ENCODE measurements at regions not wholly inside any gene's neighbourhood (a gene's known extent, or its start where the extent isn't known, plus 50 kb on each side); places are given as distances from the start of the nearest gene placed in this dataset.
A peak's percentile ranks its signal among the peaks of the same experiment; 100 is the strongest.
"Not testable (repeated sequence)": the region's sequence is repeated elsewhere in the genome, so short reads cannot be mapped to it uniquely, and the experiment has no call there.

GRCh38 chr12:123050913-123051312 is 70.4 kb downstream of the ARL6IP4 start:
- Histone ChIP-seq H3K4me1 (ENCODE audit: control insufficient read depth in 1 of 2, insufficient read depth in 2 of 2, low read length in 2 of 2) (no peaks in the 10 kb centered on the region), H3K9ac (ENCODE audit: low read depth in 1 of 2, low read length in 2 of 2) (no peak overlapping the region), H3K27ac (ENCODE audit: low read depth, low read length) (no peak overlapping the region), H3K4me3 (ENCODE audit: low read depth in 1 of 2, low read length in 2 of 2) (no peak overlapping the region), H3K36me3 (ENCODE audit: control insufficient read depth in 1 of 2, insufficient read depth in 2 of 2, low read length in 2 of 2) (no peaks in the 10 kb centered on the region), H3K27me3 (ENCODE audit: control insufficient read depth in 1 of 2, insufficient read depth in 2 of 2, low read length in 2 of 2) (no peaks in the 10 kb centered on the region), H3K9me3 (ENCODE audit: control insufficient read depth in 1 of 2, low read length in 2 of 2) (no peaks in the 10 kb centered on the region)

- no peak overlapping the region for H3K4me3 ChIP-seq (ENCODE audit: low read depth in 1 of 2, low read length in 2 of 2)
- no peak overlapping the region for H3K9ac ChIP-seq (ENCODE audit: low read depth in 1 of 2, low read length in 2 of 2)
- no peaks in the 10 kb centered on the region for H3K36me3 ChIP-seq (ENCODE audit: control insufficient read depth in 1 of 2, insufficient read depth in 2 of 2, low read length in 2 of 2)
- no peak overlapping the region for H3K27ac ChIP-seq (ENCODE audit: low read depth, low read length)
- no peaks in the 10 kb centered on the region for H3K4me1 ChIP-seq (ENCODE audit: control insufficient read depth in 1 of 2, insufficient read depth in 2 of 2, low read length in 2 of 2)
- H3K27me3 ChIP-seq (ENCODE audit: control insufficient read depth in 1 of 2, insufficient read depth in 2 of 2, low read length in 2 of 2): no peaks in the 10 kb centered on the region
- H3K9me3 ChIP-seq (ENCODE audit: control insufficient read depth in 1 of 2, low read length in 2 of 2): no peaks in the 10 kb centered on the region
Measured at GRCh38 chr12:123050331-123050831, 69.9 kb downstream of the ARL6IP4 start.

DNA sequence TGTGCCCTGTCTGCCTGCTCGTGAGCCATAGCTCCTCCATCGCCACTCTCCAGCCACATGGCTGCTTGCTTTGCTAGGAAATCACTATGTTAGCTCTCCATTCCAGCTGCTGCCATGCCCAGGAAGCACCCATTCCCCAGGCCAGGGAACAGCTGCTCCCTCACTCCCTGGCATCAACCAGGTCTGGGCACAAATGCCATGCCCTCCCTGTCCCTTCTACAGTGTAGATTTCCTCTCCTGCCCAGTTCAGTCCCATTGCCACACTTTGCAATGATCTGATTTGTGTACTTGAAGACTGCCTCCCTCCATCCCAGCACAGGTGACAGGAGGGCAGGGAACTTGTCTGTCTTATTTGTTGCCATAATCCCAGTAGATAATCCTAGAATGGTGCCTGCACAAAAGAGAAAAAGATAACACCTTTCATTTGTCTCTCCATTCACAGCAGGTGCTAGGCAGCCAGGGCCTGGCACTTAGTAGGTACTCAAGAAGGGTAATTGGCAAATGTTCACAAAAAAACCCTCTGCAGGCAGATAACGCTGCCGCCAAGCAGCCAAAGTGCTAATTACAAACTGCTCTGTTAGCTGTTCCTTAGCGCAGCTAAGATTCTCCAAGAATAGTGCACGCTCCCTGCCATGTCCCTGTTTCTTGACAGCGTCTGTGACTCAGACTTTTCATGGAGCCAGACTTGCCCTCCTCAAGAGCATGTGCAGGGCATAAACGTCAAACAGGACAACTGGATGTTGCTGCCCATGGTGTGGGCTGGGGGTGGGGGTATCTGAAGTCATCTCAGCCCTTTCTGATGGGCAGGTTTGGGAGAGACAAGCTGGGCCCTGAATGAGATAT is 69.1 kb downstream of the ARL6IP4 start:
- no peak overlapping the region for H3K27ac ChIP-seq (ENCODE audit: low read depth, low read length)
- H3K9ac ChIP-seq (ENCODE audit: low read depth in 1 of 2, low read length in 2 of 2): no peak overlapping the region
- no peaks in the 10 kb centered on the region for H3K9me3 ChIP-seq (ENCODE audit: control insufficient read depth in 1 of 2, low read length in 2 of 2)
- no peaks in the 10 kb centered on the region for H3K4me1 ChIP-seq (ENCODE audit: control insufficient read depth in 1 of 2, insufficient read depth in 2 of 2, low read length in 2 of 2)
- no peaks in the 10 kb centered on the region for H3K27me3 ChIP-seq (ENCODE audit: control insufficient read depth in 1 of 2, insufficient read depth in 2 of 2, low read length in 2 of 2)
- no peaks in the 10 kb centered on the region for H3K36me3 ChIP-seq (ENCODE audit: control insufficient read depth in 1 of 2, insufficient read depth in 2 of 2, low read length in 2 of 2)
- no peak overlapping the region for H3K4me3 ChIP-seq (ENCODE audit: low read depth in 1 of 2, low read length in 2 of 2)

DNA sequence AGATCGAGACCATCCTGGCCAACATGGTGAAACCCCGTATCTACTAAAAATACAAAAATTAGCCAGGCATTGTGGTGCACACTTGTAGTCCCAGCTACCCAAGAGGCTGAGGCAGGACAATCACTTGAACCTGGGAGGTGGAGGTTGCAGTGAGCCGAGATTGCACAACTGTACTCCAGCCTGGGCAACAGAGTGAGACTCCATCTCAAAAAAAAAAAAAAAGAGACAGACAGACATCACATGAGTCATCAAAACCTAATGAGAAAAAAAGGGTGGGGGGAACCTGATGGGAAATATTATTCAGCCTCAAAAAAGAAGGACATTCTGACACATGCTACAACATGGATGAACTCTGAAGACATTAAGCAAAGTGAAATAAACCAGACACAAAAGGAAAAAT is 67.4 kb downstream of the ARL6IP4 start:
- H3K9me3 ChIP-seq (ENCODE audit: control insufficient read depth in 1 of 2, low read length in 2 of 2); H3K27ac ChIP-seq (ENCODE audit: low read depth, low read length); H3K36me3 ChIP-seq (ENCODE audit: control insufficient read depth in 1 of 2, insufficient read depth in 2 of 2, low read length in 2 of 2); H3K4me3 ChIP-seq (ENCODE audit: low read depth in 1 of 2, low read length in 2 of 2); H3K27me3 ChIP-seq (ENCODE audit: control insufficient read depth in 1 of 2, insufficient read depth in 2 of 2, low read length in 2 of 2); H3K9ac ChIP-seq (ENCODE audit: low read depth in 1 of 2, low read length in 2 of 2): not testable (repeated sequence)
- peaks cover 11 to 16% of the 10 kb centered on the region in 2 donors for H3K4me1 ChIP-seq (ENCODE audit: control insufficient read depth in 1 of 2, insufficient read depth in 2 of 2, low read length in 2 of 2)

GRCh38 chr12:123047289-123047688 is 66.8 kb downstream of the ARL6IP4 start:
- H3K9me3 ChIP-seq (ENCODE audit: control insufficient read depth in 1 of 2, low read length in 2 of 2): no peaks in the 10 kb centered on the region
- H3K4me3 ChIP-seq (ENCODE audit: low read depth in 1 of 2, low read length in 2 of 2): no peak overlapping the region
- no peaks in the 10 kb centered on the region for H3K36me3 ChIP-seq (ENCODE audit: control insufficient read depth in 1 of 2, insufficient read depth in 2 of 2, low read length in 2 of 2)
- no peaks in the 10 kb centered on the region for H3K27me3 ChIP-seq (ENCODE audit: control insufficient read depth in 1 of 2, insufficient read depth in 2 of 2, low read length in 2 of 2)
- no peak overlapping the region for H3K27ac ChIP-seq (ENCODE audit: low read depth, low read length)
- peaks cover 11 to 17% of the 10 kb centered on the region in 2 donors for H3K4me1 ChIP-seq (ENCODE audit: control insufficient read depth in 1 of 2, insufficient read depth in 2 of 2, low read length in 2 of 2)
- no peak overlapping the region for H3K9ac ChIP-seq (ENCODE audit: low read depth in 1 of 2, low read length in 2 of 2)

GRCh38 chr12:123046431-123046830 is 66.0 kb downstream of the ARL6IP4 start:
- H3K4me1 ChIP-seq (ENCODE audit: control insufficient read depth in 1 of 2, insufficient read depth in 2 of 2, low read length in 2 of 2): peaks cover 11 to 22% of the 10 kb centered on the region in 2 donors
- H3K36me3 ChIP-seq (ENCODE audit: control insufficient read depth in 1 of 2, insufficient read depth in 2 of 2, low read length in 2 of 2): no peaks in the 10 kb centered on the region
- H3K27ac ChIP-seq (ENCODE audit: low read depth, low read length): no peak overlapping the region
- H3K27me3 ChIP-seq (ENCODE audit: control insufficient read depth in 1 of 2, insufficient read depth in 2 of 2, low read length in 2 of 2): no peaks in the 10 kb centered on the region
- no peak overlapping the region for H3K4me3 ChIP-seq (ENCODE audit: low read depth in 1 of 2, low read length in 2 of 2)
- no peaks in the 10 kb centered on the region for H3K9me3 ChIP-seq (ENCODE audit: control insufficient read depth in 1 of 2, low read length in 2 of 2)
- H3K9ac ChIP-seq (ENCODE audit: low read depth in 1 of 2, low read length in 2 of 2): no peak overlapping the region

DNA sequence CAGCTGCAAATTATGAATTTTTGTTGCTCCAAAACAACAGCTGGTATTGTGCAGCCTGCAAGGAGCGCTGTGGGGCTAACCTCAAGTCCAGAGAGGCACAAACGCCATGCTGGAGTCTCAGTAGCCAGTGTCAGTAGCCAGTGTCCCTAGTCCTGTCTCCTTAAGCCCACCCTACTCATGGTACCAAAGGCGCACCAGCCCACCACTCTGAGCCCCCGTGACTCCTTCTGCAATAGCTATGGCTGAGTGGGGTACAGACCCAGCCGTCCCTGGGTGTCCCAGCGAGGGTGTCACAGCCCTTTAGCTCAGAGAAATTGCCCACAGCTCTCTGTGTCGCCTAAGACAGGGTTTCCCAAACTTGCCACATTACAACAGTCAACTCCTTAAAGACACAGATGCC is 65.2 kb downstream of the ARL6IP4 start:
- no peaks in the 10 kb centered on the region for H3K36me3 ChIP-seq (ENCODE audit: control insufficient read depth in 1 of 2, insufficient read depth in 2 of 2, low read length in 2 of 2)
- no peaks in the 10 kb centered on the region for H3K27me3 ChIP-seq (ENCODE audit: control insufficient read depth in 1 of 2, insufficient read depth in 2 of 2, low read length in 2 of 2)
- peaks cover 11 to 22% of the 10 kb centered on the region in 2 donors for H3K4me1 ChIP-seq (ENCODE audit: control insufficient read depth in 1 of 2, insufficient read depth in 2 of 2, low read length in 2 of 2)
- H3K4me3 ChIP-seq (ENCODE audit: low read depth in 1 of 2, low read length in 2 of 2): no peak overlapping the region
- no peaks in the 10 kb centered on the region for H3K9me3 ChIP-seq (ENCODE audit: control insufficient read depth in 1 of 2, low read length in 2 of 2)
- no peak overlapping the region for H3K9ac ChIP-seq (ENCODE audit: low read depth in 1 of 2, low read length in 2 of 2)
- no peak overlapping the region for H3K27ac ChIP-seq (ENCODE audit: low read depth, low read length)

- Histone ChIP-seq H3K27ac (ENCODE audit: low read depth, low read length) (peak overlapping the region; percentile 30), H3K9me3 (ENCODE audit: control insufficient read depth in 1 of 2, low read length in 2 of 2) (no peaks in the 10 kb centered on the region), H3K4me1 (ENCODE audit: control insufficient read depth in 1 of 2, insufficient read depth in 2 of 2, low read length in 2 of 2) (peaks cover 11 to 22% of the 10 kb centered on the region in 2 donors), H3K27me3 (ENCODE audit: control insufficient read depth in 1 of 2, insufficient read depth in 2 of 2, low read length in 2 of 2) (no peaks in the 10 kb centered on the region), H3K4me3 (ENCODE audit: low read depth in 1 of 2, low read length in 2 of 2) (no peak overlapping the region), H3K9ac (ENCODE audit: low read depth in 1 of 2, low read length in 2 of 2) (peak overlapping the region in 1 of 2 donors; percentile 23), H3K36me3 (ENCODE audit: control insufficient read depth in 1 of 2, insufficient read depth in 2 of 2, low read length in 2 of 2) (no peaks in the 10 kb centered on the region)
Measured at GRCh38 chr12:123044351-123044750, 63.9 kb downstream of the ARL6IP4 start.

GRCh38 chr12:123043536-123044001 is 63.1 kb downstream of the ARL6IP4 start:
- Histone ChIP-seq H3K9me3 (ENCODE audit: control insufficient read depth in 1 of 2, low read length in 2 of 2) (no peaks in the 10 kb centered on the region), H3K4me1 (ENCODE audit: control insufficient read depth in 1 of 2, insufficient read depth in 2 of 2, low read length in 2 of 2) (peaks cover 11 to 22% of the 10 kb centered on the region in 2 donors), H3K27ac (ENCODE audit: low read depth, low read length) (peak overlapping the region; percentile 30), H3K9ac (ENCODE audit: low read depth in 1 of 2, low read length in 2 of 2) (peak overlapping the region in 1 of 2 donors; percentile 41), H3K36me3 (ENCODE audit: control insufficient read depth in 1 of 2, insufficient read depth in 2 of 2, low read length in 2 of 2) (no peaks in the 10 kb centered on the region), H3K4me3 (ENCODE audit: low read depth in 1 of 2, low read length in 2 of 2) (no peak overlapping the region), H3K27me3 (ENCODE audit: control insufficient read depth in 1 of 2, insufficient read depth in 2 of 2, low read length in 2 of 2) (no peaks in the 10 kb centered on the region)

- no peaks in the 10 kb centered on the region for H3K36me3 ChIP-seq (ENCODE audit: control insufficient read depth in 1 of 2, insufficient read depth in 2 of 2, low read length in 2 of 2)
- peak overlapping the region; percentile 74 for H3K27ac ChIP-seq (ENCODE audit: low read depth, low read length)
Measured at GRCh38 chr12:123042833-123043232, 62.4 kb downstream of the ARL6IP4 start.

More at GRCh38 chr12:123042833-123043232, 62.4 kb downstream of the ARL6IP4 start:
- Histone ChIP-seq H3K4me3 (ENCODE audit: low read depth in 1 of 2, low read length in 2 of 2) (no peak overlapping the region), H3K27me3 (ENCODE audit: control insufficient read depth in 1 of 2, insufficient read depth in 2 of 2, low read length in 2 of 2) (no peaks in the 10 kb centered on the region), H3K9ac (ENCODE audit: low read depth in 1 of 2, low read length in 2 of 2) (peak overlapping the region; percentile 32 to 41), H3K9me3 (ENCODE audit: control insufficient read depth in 1 of 2, low read length in 2 of 2) (no peaks in the 10 kb centered on the region), H3K4me1 (ENCODE audit: control insufficient read depth in 1 of 2, insufficient read depth in 2 of 2, low read length in 2 of 2) (peaks cover 11 to 22% of the 10 kb centered on the region in 2 donors)
